ENCODE measurements at regions not wholly inside any gene's neighbourhood (a gene's known extent, or its start where the extent isn't known, plus 50 kb on each side); places are given as distances from the start of the nearest gene placed in this dataset.

- 42% methylated on average over 9 of the region's 9 CpGs for WGBS
- TF ChIP-seq CTCF (IDR thresholded peaks at IDR 0.05; ENCODE audit: low read depth, low read length, missing input control) (peak; percentile 74), HNF4A (conservative IDR thresholded peaks at IDR 0.05) (no peak), RAD21 (IDR thresholded peaks at IDR 0.05) (peak; percentile 76 to 87), REST (IDR thresholded peaks at IDR 0.05) (no peak)
- peak; percentile 82 for DNase-seq (ENCODE audit: low spot score)
- Histone ChIP-seq H3K4me3 (ENCODE audit: low read depth in 1 of 3, low read length in 3 of 3) (no peak overlapping the region), H3K27ac (ENCODE audit: low read depth in 1 of 2, low read length in 2 of 2) (no peak overlapping the region), H3K9me3 (ENCODE audit: control insufficient read depth in 4 of 4, low read length in 3 of 4) (no peaks in the 10 kb centered on the region), H3K9ac (ENCODE audit: low read depth in 1 of 2, low read length in 2 of 2) (no peak overlapping the region), H3K36me3 (ENCODE audit: control insufficient read depth in 4 of 4, insufficient read depth in 3 of 4, low read depth in 1 of 4, low read length in 3 of 4) (no peaks in the 10 kb centered on the region), H3K27me3 (ENCODE audit: control insufficient read depth in 4 of 4, insufficient read depth in 4 of 4, low read length in 3 of 4) (no peaks in the 10 kb centered on the region), H3K4me1 (ENCODE audit: control insufficient read depth in 4 of 4, insufficient read depth in 4 of 4, low read length in 3 of 4) (peaks cover 0 to 4% (median 0%) of the 10 kb centered on the region in 4 donors)
Measured at GRCh38 chr9:38160613-38161215, 91.7 kb upstream of the SHB start.

- no peak overlapping the region for H3K9ac ChIP-seq (ENCODE audit: low read depth in 1 of 2, low read length in 2 of 2)
- no peaks in the 10 kb centered on the region for H3K27me3 ChIP-seq (ENCODE audit: control insufficient read depth in 4 of 4, insufficient read depth in 4 of 4, low read length in 3 of 4)
- H3K27ac ChIP-seq (ENCODE audit: low read depth in 1 of 2, low read length in 2 of 2) = no peak overlapping the region
- no peaks in the 10 kb centered on the region for H3K9me3 ChIP-seq (ENCODE audit: control insufficient read depth in 4 of 4, low read length in 3 of 4)
- H3K4me1 ChIP-seq (ENCODE audit: control insufficient read depth in 4 of 4, insufficient read depth in 4 of 4, low read length in 3 of 4) = no peaks in the 10 kb centered on the region
- 96% methylated on average over 3 of the region's 3 CpGs for WGBS
- DNase-seq (ENCODE audit: low spot score) = no peak
- no peaks in the 10 kb centered on the region for H3K36me3 ChIP-seq (ENCODE audit: control insufficient read depth in 4 of 4, insufficient read depth in 3 of 4, low read depth in 1 of 4, low read length in 3 of 4)
- no peak overlapping the region for H3K4me3 ChIP-seq (ENCODE audit: low read depth in 1 of 3, low read length in 3 of 3)
- TF ChIP-seq TAF1 (conservative IDR thresholded peaks at IDR 0.05) (no peak), EGR1 (IDR thresholded peaks at IDR 0.05; ENCODE audit: low read depth in 2 of 2) (no peak), GABPA (IDR thresholded peaks at IDR 0.05 in 1 of 2, conservative IDR thresholded peaks at IDR 0.05 in 1 of 2) (no peak), SP1 (IDR thresholded peaks at IDR 0.05) (no peak), HNF4A (conservative IDR thresholded peaks at IDR 0.05) (no peak), JUND (IDR thresholded peaks at IDR 0.05) (no peak), YY1 (IDR thresholded peaks at IDR 0.05) (no peak), RAD21 (IDR thresholded peaks at IDR 0.05) (no peak), RXRA (IDR thresholded peaks at IDR 0.05) (no peak), MAX (IDR thresholded peaks at IDR 0.05) (no peak), HNF4G (IDR thresholded peaks at IDR 0.05) (no peak), FOXA1 (IDR thresholded peaks at IDR 0.05) (no peak), FOXA2 (IDR thresholded peaks at IDR 0.05) (no peak), CTCF (IDR thresholded peaks at IDR 0.05; ENCODE audit: low read depth, low read length, missing input control) (no peak), ZBTB33 (IDR thresholded peaks at IDR 0.05) (no peak), NR2F2 (IDR thresholded peaks at IDR 0.05) (no peak), REST (IDR thresholded peaks at IDR 0.05) (no peak), ATF3 (IDR thresholded peaks at IDR 0.05) (no peak)
Measured at GRCh38 chr9:38159599-38159998, 90.6 kb upstream of the SHB start.

Measured in liver (tissue), 8 donors.